ENCODE measurements at regions not wholly inside any gene's neighbourhood (a gene's known extent, or its start where the extent isn't known, plus 50 kb on each side); places are given as distances from the start of the nearest gene placed in this dataset.
A peak's percentile ranks its signal among the peaks of the same experiment; 100 is the strongest.

- TF ChIP-seq CTCF (conservative IDR thresholded peaks at IDR 0.05; ENCODE audit: low read depth in 2 of 2) (peak; percentile 60 to 77), REST (IDR thresholded peaks at IDR 0.05; ENCODE audit: unreplicated experiment) (no peak), POLR2AphosphoS5 (IDR thresholded peaks at IDR 0.05; ENCODE audit: low read depth) (no peak), CREB1 (CRISPR knock-in tag; IDR thresholded peaks at IDR 0.05; ENCODE audit: low read depth) (no peak), EZH2 (IDR thresholded peaks at IDR 0.05; ENCODE audit: low read depth, unreplicated experiment) (no peak), JUNB (IDR thresholded peaks at IDR 0.05; ENCODE audit: unreplicated experiment) (no peak), ZNF114 (CRISPR knock-in tag; IDR thresholded peaks at IDR 0.05) (no peak)
Observed at GRCh38 chr5:54904425-54904824, 81.0 kb downstream of the ESM1 start.

All from GM23338 (cell line).